Kidney epithelial cell (primary cell): ENCODE measurements at regions not wholly inside any gene's neighbourhood (a gene's known extent, or its start where the extent isn't known, plus 50 kb on each side); places are given as distances from the start of the nearest gene placed in this dataset.

Source experiments
- DNase-seq: peaks from one replicate; pipeline ENCODE4 v3.0.0-alpha.2; 2010; ENCODE audit warnings: low read depth
- H3K27me3 ChIP-seq: 2 replicates; pipeline ENCODE4 v1.6.0; 2011; ENCODE audit warnings: low read length; ENCODE audit not compliant: control insufficient read depth, insufficient read depth
- H3K36me3 ChIP-seq: 2 replicates; pipeline ENCODE4 v1.5.1; 2011; ENCODE audit warnings: low read length; ENCODE audit not compliant: control insufficient read depth, insufficient read depth
- H3K4me3 ChIP-seq: 2 replicates; pipeline ENCODE4 v1.5.1; 2011; ENCODE audit warnings: low read depth, mild to moderate bottlenecking, control low read depth, low read length
- CTCF ChIP-seq: IDR thresholded peaks from 2 replicates; pipeline ENCODE4 v1.5.1; 2011; ENCODE audit warnings: mild to moderate bottlenecking, moderate library complexity, low read length, control low read depth, inconsistent platforms; ENCODE audit not compliant: insufficient read depth, poor library complexity, severe bottlenecking

DNA sequence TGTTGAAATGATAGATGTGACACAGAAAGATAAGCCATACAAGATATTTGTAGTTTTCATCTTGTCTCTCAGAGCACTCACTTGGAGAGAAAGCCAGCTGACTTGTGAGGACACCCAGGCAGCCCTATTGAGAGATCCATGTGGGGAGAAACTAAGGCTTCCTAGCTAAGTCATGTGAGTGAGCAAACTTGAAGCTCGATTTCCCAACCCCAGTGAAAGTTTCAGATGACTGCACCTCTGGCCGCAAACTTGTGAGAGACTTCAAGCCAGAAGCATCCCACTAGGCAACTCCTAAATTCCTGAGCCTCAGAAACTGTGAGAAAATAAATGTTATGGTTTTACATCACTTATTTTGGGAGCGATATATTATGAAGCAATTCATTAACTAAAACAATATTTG is 832.3 kb downstream of the LTN1 start:
- peak; percentile 85 for DNase-seq
- H3K27me3 ChIP-seq, result no peaks in the 10 kb centered on the region
- H3K4me3 ChIP-seq, result no peak overlapping the region
- no peak for TF ChIP-seq CTCF
- no peaks in the 10 kb centered on the region for H3K36me3 ChIP-seq

DNA sequence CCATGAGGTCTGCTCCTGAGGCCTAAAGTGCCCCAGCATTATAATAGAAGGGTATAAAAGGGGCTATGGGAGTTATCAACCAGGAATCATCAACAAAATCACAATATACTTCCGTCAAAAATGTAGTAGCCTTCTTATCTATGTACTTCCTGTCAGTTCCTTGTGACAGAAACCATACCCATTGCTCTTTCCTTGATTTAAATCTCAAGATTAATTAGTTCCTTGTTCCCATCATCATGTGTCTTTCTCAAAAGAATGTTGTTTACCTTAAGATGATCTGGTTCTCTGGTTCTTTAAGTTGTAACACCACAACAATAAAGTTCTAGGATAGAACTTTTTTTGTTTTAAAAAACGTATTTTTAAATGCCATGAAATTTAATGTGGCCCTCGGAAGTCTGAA is 833.3 kb downstream of the LTN1 start:
- Histone ChIP-seq H3K4me3 (no peak overlapping the region), H3K36me3 (no peaks in the 10 kb centered on the region), H3K27me3 (no peaks in the 10 kb centered on the region)
- DNase-seq, result no peak
- TF ChIP-seq CTCF, result no peak

DNA sequence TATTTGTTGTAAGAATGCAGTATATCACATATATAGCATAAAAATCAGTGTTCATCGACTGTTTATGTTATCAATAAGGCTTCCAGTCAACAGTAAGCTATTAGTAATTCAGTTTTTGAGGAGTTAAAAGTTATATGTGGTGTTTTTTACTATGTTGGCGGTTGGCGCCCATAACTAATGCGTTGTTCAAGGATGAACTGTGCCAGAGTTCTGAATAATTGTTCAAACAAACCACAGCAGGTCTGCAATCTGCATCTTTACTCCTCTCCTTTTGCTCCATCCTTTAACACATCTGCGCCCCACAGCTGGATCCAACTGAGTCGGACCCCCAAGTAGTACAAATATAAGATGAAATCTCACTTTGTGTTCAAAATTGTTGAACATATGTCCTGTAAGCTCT is 836.1 kb downstream of the LTN1 start:
- no peak overlapping the region for H3K4me3 ChIP-seq
- H3K27me3 ChIP-seq, result no peaks in the 10 kb centered on the region
- H3K36me3 ChIP-seq, result no peaks in the 10 kb centered on the region
- DNase-seq, result no peak
- no peak for TF ChIP-seq CTCF

DNA sequence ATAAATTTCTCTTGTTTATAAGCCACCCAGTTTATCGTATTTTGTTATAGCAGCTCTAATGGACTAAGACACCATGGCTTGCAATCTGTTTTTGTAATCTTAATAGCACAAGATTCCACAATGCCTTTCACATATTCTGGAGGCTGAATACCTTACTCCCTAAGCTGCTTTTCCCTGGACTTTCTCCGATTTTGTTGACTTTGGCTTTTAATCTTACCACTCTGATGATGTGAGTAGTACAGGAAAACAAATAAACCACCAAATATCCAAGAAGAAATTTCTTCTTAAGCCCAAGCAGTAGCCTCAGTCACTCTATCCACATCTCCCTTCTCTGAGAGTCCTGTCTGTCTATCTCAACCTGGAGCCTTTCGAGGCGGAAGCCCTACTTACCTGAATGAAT is 838.6 kb downstream of the LTN1 start:
- TF ChIP-seq CTCF, result no peak
- Histone ChIP-seq H3K27me3 (no peaks in the 10 kb centered on the region), H3K36me3 (no peaks in the 10 kb centered on the region), H3K4me3 (no peak overlapping the region)
- no peak for DNase-seq

GRCh38 chr21:28152732-28153131 is 839.9 kb downstream of the LTN1 start:
- Histone ChIP-seq H3K4me3 (no peak overlapping the region), H3K27me3 (no peaks in the 10 kb centered on the region), H3K36me3 (no peaks in the 10 kb centered on the region)
- no peak for TF ChIP-seq CTCF
- no peak for DNase-seq

DNA sequence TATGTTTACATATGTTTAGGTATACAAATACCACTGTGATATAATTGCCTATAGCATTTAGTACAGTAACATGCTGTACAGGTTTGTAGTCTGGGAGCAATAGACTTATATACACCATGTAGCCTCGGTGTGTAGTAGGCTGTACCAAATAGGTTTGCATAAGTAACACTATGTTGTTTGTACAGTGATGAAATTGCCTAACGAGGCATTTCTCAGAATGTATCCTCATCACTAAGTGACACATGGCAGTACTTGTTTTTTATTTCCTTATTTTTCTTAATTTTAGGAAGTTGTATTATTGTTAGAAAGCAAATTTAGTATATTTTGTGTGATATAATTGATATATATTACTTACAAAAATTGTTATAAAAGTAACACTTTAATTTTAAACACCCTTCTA is 840.9 kb downstream of the LTN1 start:
- Histone ChIP-seq H3K4me3 (no peak overlapping the region), H3K36me3 (no peaks in the 10 kb centered on the region), H3K27me3 (no peaks in the 10 kb centered on the region)
- no peak for DNase-seq
- no peak for TF ChIP-seq CTCF
